Mesendoderm (in vitro differentiated cells): ENCODE measurements at regions not wholly inside any gene's neighbourhood (a gene's known extent, or its start where the extent isn't known, plus 50 kb on each side); places are given as distances from the start of the nearest gene placed in this dataset.

Experiments used
- DNase-seq: peaks from one replicate; pipeline ENCODE4 v3.0.0; 2013
- H2AK5ac ChIP-seq: 2 replicates; pipeline ENCODE4 v1.6.1; 2013; ENCODE audit warnings: low read length, inconsistent platforms
- H2BK120ac ChIP-seq: 2 replicates; pipeline ENCODE4 v1.6.1; 2013; ENCODE audit warnings: low read depth, mild to moderate bottlenecking, low read length, moderate library complexity, mixed read lengths
- H2BK15ac ChIP-seq: replicated peaks from 2 replicates; pipeline ENCODE4 v1.6.1; 2013; ENCODE audit warnings: low read depth, mild to moderate bottlenecking, moderate library complexity
- H2BK5ac ChIP-seq: 2 replicates; pipeline ENCODE4 v1.6.1; 2013; ENCODE audit warnings: low read length, inconsistent platforms
- H3K18ac ChIP-seq: 2 replicates; pipeline ENCODE4 v1.6.1; 2013; ENCODE audit warnings: mild to moderate bottlenecking, low read length, mixed read lengths
- H3K23ac ChIP-seq: one replicate; pipeline ENCODE4 v1.6.1; 2013; ENCODE audit warnings: low read length
- H3K27ac ChIP-seq: 2 replicates; pipeline ENCODE4 v1.5.1; 2013; ENCODE audit warnings: low read depth, mild to moderate bottlenecking, inconsistent platforms, low read length, moderate library complexity
- H3K27me3 ChIP-seq: 2 replicates; pipeline ENCODE4 v1.6.1; 2013; ENCODE audit warnings: low read length, control low read depth, mild to moderate bottlenecking, inconsistent platforms; ENCODE audit not compliant: insufficient read depth, poor library complexity
- H3K36me3 ChIP-seq: 2 replicates; pipeline ENCODE4 v1.6.1; 2013; ENCODE audit warnings: low read length, inconsistent platforms; ENCODE audit not compliant: control insufficient read depth, insufficient read depth
- H3K4ac ChIP-seq: one replicate; pipeline ENCODE4 v1.6.1; 2013; ENCODE audit warnings: low read depth, mild to moderate bottlenecking, low read length, moderate library complexity
- H3K4me1 ChIP-seq: 2 replicates; pipeline ENCODE4 v1.6.1; 2013; ENCODE audit warnings: low read depth, low read length, inconsistent platforms; ENCODE audit not compliant: control insufficient read depth
- H3K4me2 ChIP-seq: 2 replicates; pipeline ENCODE4 v1.6.1; 2013; ENCODE audit warnings: low read length
- H3K4me3 ChIP-seq: 2 replicates; pipeline ENCODE4 v1.5.1; 2013; ENCODE audit warnings: mild to moderate bottlenecking, low read length
- H3K56ac ChIP-seq: one replicate; pipeline ENCODE4 v1.6.1; 2013; ENCODE audit warnings: low read length
- H3K79me1 ChIP-seq: 2 replicates; pipeline ENCODE4 v1.6.1; 2013; ENCODE audit warnings: low read length, inconsistent platforms
- H3K79me2 ChIP-seq: 2 replicates; pipeline ENCODE4 v1.6.1; 2013; ENCODE audit warnings: mild to moderate bottlenecking, low read length; ENCODE audit not compliant: control insufficient read depth, insufficient read depth
- H3K9ac ChIP-seq: 2 replicates; pipeline ENCODE4 v1.6.1; 2013; ENCODE audit warnings: low read length, inconsistent platforms
- H4K5ac ChIP-seq: one replicate; pipeline ENCODE4 v1.6.1; 2013; ENCODE audit warnings: low read length
- H4K8ac ChIP-seq: one replicate; pipeline ENCODE4 v1.6.1; 2013; ENCODE audit warnings: low read depth, mild to moderate bottlenecking, control low read depth, low read length, moderate library complexity
- WGBS: extraction: QIAGEN DNeasy Blood & Tissue Kit; methylation state at CpG from one replicate; pipeline ENCODE4 v1.1.7; 2013; ENCODE audit warnings: low lambda C conversion rate, missing lambda C conversion rate; ENCODE audit not compliant: insufficient coverage; ENCODE audit errors: extremely low coverage; 5-methylcytosine and 5-hydroxymethylcytosine counted together

- H2BK15ac ChIP-seq, result no peak overlapping the region
- no peak overlapping the region for H3K23ac ChIP-seq
- WGBS, result no CpG with 5 or more reads among the region's 1 CpG
- no peak overlapping the region for H3K27ac ChIP-seq
- H3K56ac ChIP-seq, result no peak overlapping the region
- H3K36me3 ChIP-seq, result no peaks in the 10 kb centered on the region
- no peak overlapping the region for H4K8ac ChIP-seq
- H3K4ac ChIP-seq, result no peak overlapping the region
- DNase-seq, result no peak
- H3K4me3 ChIP-seq, result no peak overlapping the region
- no peak overlapping the region for H4K5ac ChIP-seq
- no peak overlapping the region for H3K9ac ChIP-seq
- H3K18ac ChIP-seq, result no peak overlapping the region
- H3K79me2 ChIP-seq, result no peaks in the 10 kb centered on the region
- H3K79me1 ChIP-seq, result no peaks in the 10 kb centered on the region
- no peak overlapping the region for H2BK5ac ChIP-seq
- H3K4me2 ChIP-seq, result no peak overlapping the region
- no peaks in the 10 kb centered on the region for H3K27me3 ChIP-seq
- H3K4me1 ChIP-seq, result no peaks in the 10 kb centered on the region
- no peak overlapping the region for H2AK5ac ChIP-seq
- H2BK120ac ChIP-seq, result no peak overlapping the region
Observed at GRCh38 chr2:210873631-210874030, 317.2 kb downstream of the CPS1 start.

GRCh38 chr2:210884227-210884626, 327.8 kb downstream of the CPS1 start:
- no CpG with 5 or more reads among the region's 1 CpG for WGBS
- Histone ChIP-seq H3K4me2 (no peak overlapping the region), H3K36me3 (no peaks in the 10 kb centered on the region), H3K79me1 (no peaks in the 10 kb centered on the region), H3K23ac (no peak overlapping the region), H4K5ac (no peak overlapping the region), H2AK5ac (no peak overlapping the region), H3K27ac (no peak overlapping the region), H3K27me3 (no peaks in the 10 kb centered on the region), H3K79me2 (no peaks in the 10 kb centered on the region), H3K56ac (no peak overlapping the region), H3K4me1 (no peaks in the 10 kb centered on the region), H2BK15ac (no peak overlapping the region), H2BK120ac (no peak overlapping the region), H3K18ac (no peak overlapping the region), H3K9ac (no peak overlapping the region), H3K4me3 (no peak overlapping the region), H2BK5ac (no peak overlapping the region), H4K8ac (no peak overlapping the region), H3K4ac (no peak overlapping the region)
- DNase-seq, result no peak

GRCh38 chr2:210888035-210888434, 331.6 kb downstream of the CPS1 start:
- H4K5ac ChIP-seq, result no peak overlapping the region

DNA sequence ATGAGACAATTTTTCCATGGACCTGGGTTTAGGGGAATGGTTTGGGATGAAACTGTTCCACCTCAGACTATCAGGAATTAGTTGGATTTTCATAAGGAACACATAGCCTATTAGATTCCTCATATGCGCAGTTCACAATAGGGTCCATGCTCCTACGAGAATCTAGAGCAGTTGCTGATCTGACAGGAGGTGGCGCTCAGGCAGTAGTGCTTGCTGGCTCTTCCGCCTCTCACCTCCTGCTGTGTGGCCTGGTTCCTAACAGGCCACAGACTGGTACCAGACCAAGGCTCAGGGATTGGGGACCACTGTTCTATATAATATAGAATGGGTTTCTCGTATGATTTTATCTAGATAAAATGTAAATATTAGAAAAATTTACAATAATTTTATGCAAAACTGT, 338.7 kb downstream of the CPS1 start:
- Histone ChIP-seq H3K36me3 (no peaks in the 10 kb centered on the region), H3K18ac (no peak overlapping the region), H3K56ac (no peak overlapping the region), H2BK15ac (no peak overlapping the region), H3K27ac (no peak overlapping the region), H3K27me3 (no peaks in the 10 kb centered on the region), H3K79me2 (no peaks in the 10 kb centered on the region), H2AK5ac (no peak overlapping the region), H3K4ac (no peak overlapping the region), H4K5ac (no peak overlapping the region), H3K4me2 (no peak overlapping the region), H3K4me3 (no peak overlapping the region), H2BK5ac (no peak overlapping the region), H4K8ac (no peak overlapping the region), H3K4me1 (no peaks in the 10 kb centered on the region), H3K23ac (no peak overlapping the region), H3K79me1 (no peaks in the 10 kb centered on the region), H2BK120ac (no peak overlapping the region), H3K9ac (no peak overlapping the region)
- DNase-seq, result peak; percentile 63
- no CpG with 5 or more reads among the region's 5 CpGs for WGBS

More at GRCh38 chr2:210888035-210888434, 331.6 kb downstream of the CPS1 start:
- H2BK5ac ChIP-seq, result no peak overlapping the region
- no peak for DNase-seq
- H2BK120ac ChIP-seq, result no peak overlapping the region
- H3K23ac ChIP-seq, result no peak overlapping the region
- H3K27me3 ChIP-seq, result no peaks in the 10 kb centered on the region
- H3K56ac ChIP-seq, result no peak overlapping the region
- H3K79me1 ChIP-seq, result no peaks in the 10 kb centered on the region
- no peak overlapping the region for H2AK5ac ChIP-seq
- no CpG with 5 or more reads among the region's 6 CpGs for WGBS
- H3K9ac ChIP-seq, result no peak overlapping the region
- H4K8ac ChIP-seq, result no peak overlapping the region
- no peaks in the 10 kb centered on the region for H3K4me1 ChIP-seq
- H3K79me2 ChIP-seq, result no peaks in the 10 kb centered on the region
- no peak overlapping the region for H3K18ac ChIP-seq
- H3K4me2 ChIP-seq, result no peak overlapping the region
- no peak overlapping the region for H3K4ac ChIP-seq
- no peak overlapping the region for H3K27ac ChIP-seq
- no peak overlapping the region for H3K4me3 ChIP-seq
- no peak overlapping the region for H2BK15ac ChIP-seq
- H3K36me3 ChIP-seq, result no peaks in the 10 kb centered on the region

- H3K56ac ChIP-seq, result no peak overlapping the region
- WGBS, result no CpG with 5 or more reads among the region's 3 CpGs
- no peak overlapping the region for H3K18ac ChIP-seq
- H3K4me3 ChIP-seq, result no peak overlapping the region
- no peak overlapping the region for H2AK5ac ChIP-seq
- H3K27ac ChIP-seq, result no peak overlapping the region
- H3K23ac ChIP-seq, result no peak overlapping the region
- no peak for DNase-seq
- H2BK5ac ChIP-seq, result no peak overlapping the region
- H4K5ac ChIP-seq, result no peak overlapping the region
- no peak overlapping the region for H3K4ac ChIP-seq
- no peaks in the 10 kb centered on the region for H3K79me2 ChIP-seq
- H3K9ac ChIP-seq, result no peak overlapping the region
- no peaks in the 10 kb centered on the region for H3K27me3 ChIP-seq
- H3K4me2 ChIP-seq, result no peak overlapping the region
- H2BK120ac ChIP-seq, result no peak overlapping the region
- H3K4me1 ChIP-seq, result no peaks in the 10 kb centered on the region
- no peak overlapping the region for H4K8ac ChIP-seq
- no peaks in the 10 kb centered on the region for H3K36me3 ChIP-seq
- no peak overlapping the region for H2BK15ac ChIP-seq
- no peaks in the 10 kb centered on the region for H3K79me1 ChIP-seq
Observed at GRCh38 chr2:210899131-210899530, 342.7 kb downstream of the CPS1 start.

DNA sequence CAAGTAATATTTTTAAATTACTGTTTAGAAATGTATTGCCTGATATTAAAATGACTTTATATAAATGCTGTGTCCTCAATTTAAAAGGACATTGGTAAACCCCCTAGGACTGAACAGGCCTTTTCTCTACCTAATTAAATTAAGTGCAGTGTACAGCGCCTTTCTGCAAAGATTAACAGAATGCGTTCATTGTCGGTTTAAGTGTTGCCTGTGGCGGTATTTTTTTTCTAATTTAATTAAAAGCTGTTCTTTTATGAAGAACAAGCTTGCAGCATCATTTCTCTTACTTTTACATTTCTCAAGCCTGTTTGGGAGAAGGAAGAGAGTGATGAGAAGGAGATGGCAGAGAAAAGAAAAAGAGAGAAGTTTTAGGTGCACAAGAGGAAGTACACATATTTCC, 344.9 kb downstream of the CPS1 start:
- no peak overlapping the region for H3K18ac ChIP-seq
- H2BK15ac ChIP-seq, result no peak overlapping the region
- no peak overlapping the region for H2BK120ac ChIP-seq
- H4K8ac ChIP-seq, result no peak overlapping the region
- no peak for DNase-seq
- no peaks in the 10 kb centered on the region for H3K27me3 ChIP-seq
- H3K23ac ChIP-seq, result no peak overlapping the region
- no peak overlapping the region for H3K4me2 ChIP-seq
- H3K79me1 ChIP-seq, result no peaks in the 10 kb centered on the region
- H3K36me3 ChIP-seq, result no peaks in the 10 kb centered on the region
- no peak overlapping the region for H2AK5ac ChIP-seq
- H4K5ac ChIP-seq, result no peak overlapping the region
- no peak overlapping the region for H3K27ac ChIP-seq
- H3K9ac ChIP-seq, result no peak overlapping the region
- no peaks in the 10 kb centered on the region for H3K4me1 ChIP-seq
- H3K4ac ChIP-seq, result no peak overlapping the region
- H3K56ac ChIP-seq, result no peak overlapping the region
- no peak overlapping the region for H3K4me3 ChIP-seq
- no peak overlapping the region for H2BK5ac ChIP-seq
- H3K79me2 ChIP-seq, result no peaks in the 10 kb centered on the region
- no CpG with 5 or more reads among the region's 4 CpGs for WGBS
